Central memory CD4-positive, alpha-beta T cell (primary cell): ENCODE measurements at regions not wholly inside any gene's neighbourhood (a gene's known extent, or its start where the extent isn't known, plus 50 kb on each side); places are given as distances from the start of the nearest gene placed in this dataset.

Experiments
- DNase-seq: peaks from one replicate; pipeline ENCODE4 v3.0.0; 2022

GRCh38 chr13:103405297-103405696 lies 339.1 kb upstream of the SLC10A2 start:
- DNase-seq = no peak

- no peak for DNase-seq
Observed at GRCh38 chr13:103403814-103404213, 337.6 kb upstream of the SLC10A2 start.

- no peak for DNase-seq
Observed at GRCh38 chr13:103403148-103403740, 337.0 kb upstream of the SLC10A2 start.

- DNase-seq = no peak
Observed at GRCh38 chr13:103395139-103395538, 328.9 kb upstream of the SLC10A2 start.

- DNase-seq = no peak
Observed at GRCh38 chr13:103394618-103395017, 328.4 kb upstream of the SLC10A2 start.

GRCh38 chr13:103391936-103392335 lies 325.7 kb upstream of the SLC10A2 start:
- DNase-seq = no peak

GRCh38 chr13:103388839-103389238 lies 322.6 kb upstream of the SLC10A2 start:
- no peak for DNase-seq

GRCh38 chr13:103386341-103386740 lies 320.1 kb upstream of the SLC10A2 start:
- no peak for DNase-seq

GRCh38 chr13:103373916-103374315 lies 307.7 kb upstream of the SLC10A2 start:
- no peak for DNase-seq

- no peak for DNase-seq
Observed at GRCh38 chr13:103371271-103371670, 305.1 kb upstream of the SLC10A2 start.

GRCh38 chr13:103370790-103371189 lies 304.6 kb upstream of the SLC10A2 start:
- DNase-seq = no peak

GRCh38 chr13:103358255-103358932 lies 292.2 kb upstream of the SLC10A2 start:
- no peak for DNase-seq

GRCh38 chr13:103356226-103356864 lies 290.1 kb upstream of the SLC10A2 start:
- DNase-seq = no peak

- no peak for DNase-seq
Observed at GRCh38 chr13:103354171-103354570, 288.0 kb upstream of the SLC10A2 start.

- no peak for DNase-seq
Observed at GRCh38 chr13:103351035-103351828, 285.0 kb upstream of the SLC10A2 start.

GRCh38 chr13:103350147-103350546 lies 283.9 kb upstream of the SLC10A2 start:
- no peak for DNase-seq

- no peak for DNase-seq
Observed at GRCh38 chr13:103349211-103349980, 283.2 kb upstream of the SLC10A2 start.

- DNase-seq = no peak
Observed at GRCh38 chr13:103335241-103335640, 269.0 kb upstream of the SLC10A2 start.

- no peak for DNase-seq
Observed at GRCh38 chr13:103331924-103332323, 265.7 kb upstream of the SLC10A2 start.

GRCh38 chr13:103328899-103329298 lies 262.7 kb upstream of the SLC10A2 start:
- DNase-seq = no peak

GRCh38 chr13:103326326-103326725 lies 260.1 kb upstream of the SLC10A2 start:
- no peak for DNase-seq

GRCh38 chr13:103325672-103326071 lies 259.5 kb upstream of the SLC10A2 start:
- DNase-seq = no peak

- no peak for DNase-seq
Observed at GRCh38 chr13:103324641-103325040, 258.4 kb upstream of the SLC10A2 start.
